ENCODE measurements at regions not wholly inside any gene's neighbourhood (a gene's known extent, or its start where the extent isn't known, plus 50 kb on each side); places are given as distances from the start of the nearest gene placed in this dataset.
A peak's percentile ranks its signal among the peaks of the same experiment; 100 is the strongest.
"Not testable (repeated sequence)": the region's sequence is repeated elsewhere in the genome, so short reads cannot be mapped to it uniquely, and the experiment has no call there.

DNA sequence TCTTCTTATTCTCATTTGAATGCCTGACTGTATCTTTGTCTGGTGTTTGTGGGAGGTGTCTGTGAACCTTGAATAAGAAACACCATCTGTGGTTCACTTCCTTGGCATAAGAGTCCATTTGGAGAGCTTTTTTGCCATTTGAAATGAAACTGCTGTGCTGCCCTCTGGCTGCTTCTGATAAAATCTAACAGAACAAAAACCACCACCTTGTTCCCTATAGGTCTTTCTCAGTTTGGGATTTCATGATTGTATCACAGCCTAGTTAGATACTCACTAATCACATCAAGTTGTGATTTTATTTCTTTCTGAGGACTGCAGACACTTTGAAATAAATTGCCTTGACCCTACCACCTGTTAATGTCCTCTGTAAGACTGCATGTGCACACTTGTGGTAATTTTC is 102.7 kb upstream of the FAM13C start:
- no peaks in the 10 kb centered on the region for H3K36me3 Mint-ChIP-seq (ENCODE audit: insufficient read depth in 2 of 2)
- no peak overlapping the region for H3K4me3 Mint-ChIP-seq
- no peak overlapping the region for H3K27ac Mint-ChIP-seq
- no peak for DNase-seq
- ATAC-seq (replicated peaks in 1 of 2) = no peak
- H3K9me3 Mint-ChIP-seq = peaks cover 3 to 4% of the 10 kb centered on the region in 2 donors
- no peaks in the 10 kb centered on the region for H3K27me3 Mint-ChIP-seq (ENCODE audit: low read depth)
- H3K4me1 Mint-ChIP-seq (ENCODE audit: low read depth) = no peaks in the 10 kb centered on the region

DNA sequence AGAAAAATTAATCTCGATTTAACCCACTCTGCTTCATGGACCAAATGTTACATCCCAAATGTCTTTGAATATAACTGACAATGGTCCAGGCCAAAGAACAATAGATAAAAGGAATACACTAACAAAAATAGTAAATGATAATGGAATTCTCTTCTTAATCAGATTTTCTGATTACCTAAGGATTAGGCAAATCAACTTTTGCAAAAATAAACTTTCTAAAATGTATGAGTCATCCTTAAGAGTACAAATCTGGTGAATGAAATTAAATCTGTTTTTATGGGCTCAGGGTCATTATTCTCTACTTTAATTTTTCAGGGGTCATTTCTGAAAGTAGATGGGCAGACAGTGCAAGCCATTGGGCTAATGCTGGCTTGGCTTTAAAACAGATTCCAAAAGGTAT is 102.1 kb upstream of the FAM13C start:
- ATAC-seq (replicated peaks in 1 of 2) (no peak), DNase-seq (no peak)
- Mint-ChIP-seq H3K27ac (no peak overlapping the region), H3K4me3 (no peak overlapping the region), H3K36me3 (ENCODE audit: insufficient read depth in 2 of 2) (no peaks in the 10 kb centered on the region), H3K9me3 (peaks cover 3 to 4% of the 10 kb centered on the region in 2 donors), H3K27me3 (ENCODE audit: low read depth) (no peaks in the 10 kb centered on the region), H3K4me1 (ENCODE audit: low read depth) (no peaks in the 10 kb centered on the region)

DNA sequence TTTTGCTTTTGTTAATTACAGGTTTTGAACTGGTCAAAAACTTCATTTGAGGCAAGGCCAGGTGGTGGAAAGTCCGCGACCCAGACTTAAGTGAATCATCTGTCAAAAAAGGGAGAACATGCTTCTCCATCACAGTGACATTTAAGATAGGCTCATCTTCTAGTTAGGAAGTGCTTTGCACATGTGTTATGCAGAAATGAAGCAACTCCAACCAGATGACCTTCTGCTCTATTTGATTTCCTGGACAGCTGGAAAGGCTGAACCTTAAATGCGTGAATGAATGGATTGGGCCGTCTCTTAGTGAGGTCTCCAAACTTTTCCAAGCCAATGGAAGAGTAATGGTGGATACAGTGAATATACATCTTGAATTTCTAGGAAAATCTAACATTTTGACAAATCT is 101.6 kb upstream of the FAM13C start:
- H3K36me3 Mint-ChIP-seq (ENCODE audit: insufficient read depth in 2 of 2) = no peaks in the 10 kb centered on the region
- no peaks in the 10 kb centered on the region for H3K4me1 Mint-ChIP-seq (ENCODE audit: low read depth)
- no peak overlapping the region for H3K27ac Mint-ChIP-seq
- no peaks in the 10 kb centered on the region for H3K27me3 Mint-ChIP-seq (ENCODE audit: low read depth)
- H3K4me3 Mint-ChIP-seq = no peak overlapping the region
- H3K9me3 Mint-ChIP-seq = peaks cover 3 to 4% of the 10 kb centered on the region in 2 donors
- DNase-seq = no peak
- ATAC-seq (replicated peaks in 1 of 2) = no peak

DNA sequence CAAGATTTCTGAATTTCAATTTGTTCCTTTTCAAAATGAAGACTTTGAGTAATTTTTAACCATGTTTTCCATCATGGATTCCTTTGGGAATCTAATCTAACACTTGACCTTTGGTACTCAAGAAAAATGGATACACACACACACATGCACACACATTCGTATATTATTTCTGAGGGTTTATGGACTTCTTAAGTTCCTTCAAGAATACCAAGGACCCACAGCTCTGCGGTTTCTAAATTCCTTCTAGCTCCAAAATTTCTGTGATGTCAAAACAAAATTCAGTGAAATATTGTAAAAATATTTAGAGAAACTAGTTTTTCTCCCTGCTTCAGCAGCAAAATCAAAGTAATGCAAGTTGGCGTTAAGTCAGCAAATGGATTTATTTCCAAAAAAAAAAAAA is 98.3 kb upstream of the FAM13C start:
- ATAC-seq (replicated peaks in 1 of 2) (no peak), DNase-seq (no peak)
- Mint-ChIP-seq H3K4me3 (no peak overlapping the region), H3K27me3 (ENCODE audit: low read depth) (no peaks in the 10 kb centered on the region), H3K4me1 (ENCODE audit: low read depth) (no peaks in the 10 kb centered on the region), H3K36me3 (ENCODE audit: insufficient read depth in 2 of 2) (no peaks in the 10 kb centered on the region), H3K27ac (no peak overlapping the region), H3K9me3 (peaks cover 0 to 2% of the 10 kb centered on the region in 2 donors)

DNA sequence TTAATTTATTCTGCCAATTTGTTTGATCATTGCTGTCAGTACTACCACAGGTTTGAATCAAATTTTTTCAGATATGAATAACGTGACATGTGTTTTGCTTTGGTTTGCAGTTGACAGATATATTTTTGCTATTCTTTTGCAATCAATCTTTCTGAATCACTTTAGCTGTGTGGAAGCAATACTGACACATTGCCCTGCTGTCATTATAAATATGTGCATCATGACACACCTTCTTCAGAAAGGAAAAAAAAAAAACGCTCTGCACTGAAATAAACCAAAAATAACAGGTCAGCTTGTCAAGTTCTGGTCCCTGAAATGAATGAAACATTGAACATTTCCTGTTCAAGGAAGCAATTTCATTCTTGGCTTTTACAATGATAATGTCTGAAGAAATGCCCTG is 93.8 kb upstream of the FAM13C start:
- Mint-ChIP-seq H3K36me3 (ENCODE audit: insufficient read depth in 2 of 2) (no peaks in the 10 kb centered on the region), H3K9me3 (no peaks in the 10 kb centered on the region), H3K27me3 (ENCODE audit: low read depth) (no peaks in the 10 kb centered on the region), H3K4me3 (no peak overlapping the region), H3K27ac (no peak overlapping the region), H3K4me1 (ENCODE audit: low read depth) (no peaks in the 10 kb centered on the region)
- ATAC-seq (replicated peaks in 1 of 2) = no peak
- DNase-seq = no peak

DNA sequence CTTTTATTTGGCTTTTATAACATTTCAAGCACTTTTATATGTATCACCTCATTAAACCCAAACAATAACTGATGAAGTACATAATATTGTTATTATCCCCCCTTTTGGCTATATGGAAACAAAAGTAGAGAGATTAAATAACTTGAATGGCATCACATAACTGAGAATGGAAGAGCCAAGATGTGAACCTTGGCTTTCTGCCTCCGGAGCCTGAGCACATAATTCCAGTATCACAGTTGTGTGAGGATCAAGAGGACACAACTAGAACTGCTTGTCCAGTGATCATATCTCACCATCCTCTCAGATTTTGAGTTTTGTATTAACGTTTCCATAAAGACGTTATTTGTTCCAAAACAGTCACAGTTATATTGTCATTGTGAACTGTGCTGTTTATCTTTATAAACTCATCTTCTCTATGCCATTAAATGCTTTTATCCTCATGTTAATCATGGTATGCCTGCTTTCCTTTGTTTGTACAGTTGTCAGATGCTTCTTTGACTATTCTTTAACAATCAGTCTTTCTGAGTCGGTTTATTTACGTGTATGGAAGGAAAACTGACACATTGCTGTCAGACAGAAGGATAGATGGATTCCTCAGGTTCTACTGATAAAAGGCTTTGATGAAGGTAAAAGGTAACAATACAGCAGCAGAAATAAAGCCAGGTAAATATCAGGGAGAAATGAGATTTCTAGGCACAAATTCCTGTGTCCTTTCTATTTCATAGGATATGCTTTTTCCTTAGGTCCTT is 92.0 kb upstream of the FAM13C start:
- DNase-seq (no peak), ATAC-seq (replicated peaks in 1 of 2) (no peak)
- H3K27me3 Mint-ChIP-seq (ENCODE audit: low read depth) = no peaks in the 10 kb centered on the region
- H3K9me3 Mint-ChIP-seq = peaks cover 0 to 2% of the 10 kb centered on the region in 2 donors
- no peak overlapping the region for H3K27ac Mint-ChIP-seq
- no peaks in the 10 kb centered on the region for H3K4me1 Mint-ChIP-seq (ENCODE audit: low read depth)
- H3K4me3 Mint-ChIP-seq = no peak overlapping the region
- H3K36me3 Mint-ChIP-seq (ENCODE audit: insufficient read depth in 2 of 2) = no peaks in the 10 kb centered on the region

DNA sequence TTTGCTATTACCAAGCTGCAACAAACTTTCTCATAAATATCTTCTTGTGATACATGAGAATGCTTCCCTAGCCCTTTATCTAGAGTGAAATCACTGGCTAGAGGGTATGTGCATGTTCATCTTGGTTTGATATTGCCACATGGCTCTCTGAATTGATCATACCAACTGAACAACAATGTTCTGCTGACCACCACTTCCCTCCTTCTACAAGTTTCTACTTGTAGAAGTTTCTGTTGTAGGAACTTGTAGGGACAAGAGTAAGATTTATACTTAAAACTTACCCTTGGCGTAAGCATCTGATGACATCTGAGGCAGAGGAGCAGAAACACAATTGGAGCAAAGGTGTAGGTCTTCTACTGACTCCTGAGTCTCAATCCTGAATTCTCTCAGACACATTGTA is 86.3 kb upstream of the FAM13C start:
- Mint-ChIP-seq H3K4me3 (no peak overlapping the region), H3K9me3 (peaks cover 0 to 2% of the 10 kb centered on the region in 2 donors), H3K36me3 (ENCODE audit: insufficient read depth in 2 of 2) (no peaks in the 10 kb centered on the region), H3K27ac (no peak overlapping the region), H3K27me3 (ENCODE audit: low read depth) (no peaks in the 10 kb centered on the region), H3K4me1 (ENCODE audit: low read depth) (no peaks in the 10 kb centered on the region)
- no peak for ATAC-seq (replicated peaks in 1 of 2)
- DNase-seq = no peak

DNA sequence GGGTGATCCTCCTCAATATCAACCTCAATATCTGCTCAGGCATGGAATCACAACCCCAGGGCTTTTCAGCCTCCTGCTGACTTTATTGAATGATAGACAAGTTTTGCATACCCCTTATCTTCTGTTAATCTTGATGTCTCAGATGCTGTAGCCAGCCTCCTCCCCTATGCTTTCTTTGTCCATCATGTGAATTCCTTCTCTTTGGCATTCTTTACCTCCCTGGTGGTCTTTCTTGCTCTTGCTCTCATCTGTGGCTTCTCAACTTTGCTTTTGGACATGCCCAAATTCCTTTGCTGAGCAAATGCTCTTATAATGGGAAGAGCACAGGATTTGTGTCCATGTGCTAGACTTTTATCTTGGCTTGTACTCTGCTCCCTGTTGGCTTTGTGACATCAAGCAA is 73.4 kb upstream of the FAM13C start:
- no peak for ATAC-seq (replicated peaks in 1 of 2)
- H3K36me3 Mint-ChIP-seq (ENCODE audit: insufficient read depth in 2 of 2) = no peaks in the 10 kb centered on the region
- H3K4me1 Mint-ChIP-seq (ENCODE audit: low read depth) = no peaks in the 10 kb centered on the region
- no peak overlapping the region for H3K27ac Mint-ChIP-seq
- DNase-seq = no peak
- no peak overlapping the region for H3K4me3 Mint-ChIP-seq
- peaks cover 2 to 11% of the 10 kb centered on the region in 2 donors for H3K9me3 Mint-ChIP-seq
- H3K27me3 Mint-ChIP-seq (ENCODE audit: low read depth) = no peaks in the 10 kb centered on the region

DNA sequence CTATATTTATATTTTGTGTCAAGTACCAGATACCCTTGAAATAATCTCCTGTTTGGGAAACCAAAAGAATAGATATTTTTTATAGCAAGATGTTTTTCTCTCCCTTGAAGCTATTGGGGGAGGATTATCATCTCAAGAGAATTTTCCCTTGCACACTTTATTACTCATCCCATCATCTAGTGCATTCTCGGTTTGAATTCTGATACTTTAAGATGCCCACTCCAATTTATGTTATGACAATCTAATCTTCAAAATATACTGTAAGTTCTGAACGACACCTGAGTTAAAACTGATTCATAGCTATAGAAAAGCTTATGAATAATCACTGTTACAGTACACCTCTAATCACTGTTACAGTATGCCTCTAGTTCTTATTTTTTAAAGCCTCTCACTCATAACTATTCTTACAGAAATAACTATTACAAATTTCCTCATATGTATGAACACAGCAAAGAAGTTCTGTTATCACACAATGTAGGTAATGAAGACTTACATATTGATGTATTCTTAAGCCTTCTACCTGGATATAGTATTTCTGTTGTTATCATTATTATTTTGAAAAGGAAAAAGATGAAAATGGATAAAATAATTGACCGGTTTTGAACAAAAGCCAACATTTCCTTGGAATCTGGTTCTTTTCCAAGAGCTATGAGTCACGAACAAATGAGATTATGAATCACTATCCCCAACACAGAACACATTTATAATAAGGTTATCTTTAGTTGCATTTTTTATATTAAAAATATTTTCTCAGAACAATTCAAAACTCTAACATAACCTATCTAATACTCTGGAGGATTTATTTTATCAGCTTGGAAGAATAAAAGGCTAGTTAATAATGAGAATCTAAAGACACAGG is 72.3 kb upstream of the FAM13C start:
- Mint-ChIP-seq H3K27me3 (ENCODE audit: low read depth) (no peaks in the 10 kb centered on the region), H3K9me3 (peaks cover 1 to 9% of the 10 kb centered on the region in 2 donors), H3K36me3 (ENCODE audit: insufficient read depth in 2 of 2) (no peaks in the 10 kb centered on the region), H3K27ac (no peak overlapping the region), H3K4me1 (ENCODE audit: low read depth) (no peaks in the 10 kb centered on the region), H3K4me3 (no peak overlapping the region)
- ATAC-seq (replicated peaks in 1 of 2) (peak in 1 of 2 donors; percentile 23), DNase-seq (no peak)

DNA sequence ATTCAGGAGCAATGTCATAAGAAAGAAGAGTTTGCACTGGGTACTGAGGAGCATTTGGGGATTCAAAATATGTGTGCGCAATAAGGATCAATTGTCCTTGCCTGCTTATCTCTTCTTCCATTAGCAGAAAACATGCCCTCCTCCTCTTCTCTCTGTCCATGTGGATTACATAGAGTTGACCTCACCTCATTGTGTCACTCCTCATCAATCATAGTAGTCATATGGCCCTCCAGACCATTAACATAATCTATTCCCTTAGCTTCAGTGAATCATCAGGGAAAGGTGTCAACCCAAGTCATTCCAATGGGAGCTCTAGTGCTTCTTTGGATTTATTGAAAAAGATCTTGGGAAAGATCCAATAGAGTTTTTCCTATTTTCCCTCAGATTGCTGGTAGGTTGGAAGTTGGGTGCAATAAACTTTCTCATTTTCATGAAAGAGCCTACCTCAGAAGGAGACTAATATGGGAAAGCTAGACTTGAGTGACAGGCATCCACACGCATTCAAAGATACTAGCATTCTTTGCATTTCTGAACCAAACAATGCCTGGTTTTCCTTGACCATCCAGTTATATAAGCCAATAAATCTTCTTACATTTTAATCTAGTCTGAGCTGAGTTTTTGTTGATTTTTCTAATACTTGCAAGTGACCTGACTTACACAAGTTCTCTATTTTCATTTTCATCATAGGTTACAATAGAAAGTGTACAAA is 71.5 kb upstream of the FAM13C start:
- Mint-ChIP-seq H3K27me3 (ENCODE audit: low read depth) (no peaks in the 10 kb centered on the region), H3K27ac (no peak overlapping the region), H3K9me3 (peaks cover 0 to 8% of the 10 kb centered on the region in 2 donors), H3K4me3 (no peak overlapping the region), H3K4me1 (ENCODE audit: low read depth) (no peaks in the 10 kb centered on the region), H3K36me3 (ENCODE audit: insufficient read depth in 2 of 2) (no peaks in the 10 kb centered on the region)
- ATAC-seq (replicated peaks in 1 of 2) (no peak), DNase-seq (no peak)

DNA sequence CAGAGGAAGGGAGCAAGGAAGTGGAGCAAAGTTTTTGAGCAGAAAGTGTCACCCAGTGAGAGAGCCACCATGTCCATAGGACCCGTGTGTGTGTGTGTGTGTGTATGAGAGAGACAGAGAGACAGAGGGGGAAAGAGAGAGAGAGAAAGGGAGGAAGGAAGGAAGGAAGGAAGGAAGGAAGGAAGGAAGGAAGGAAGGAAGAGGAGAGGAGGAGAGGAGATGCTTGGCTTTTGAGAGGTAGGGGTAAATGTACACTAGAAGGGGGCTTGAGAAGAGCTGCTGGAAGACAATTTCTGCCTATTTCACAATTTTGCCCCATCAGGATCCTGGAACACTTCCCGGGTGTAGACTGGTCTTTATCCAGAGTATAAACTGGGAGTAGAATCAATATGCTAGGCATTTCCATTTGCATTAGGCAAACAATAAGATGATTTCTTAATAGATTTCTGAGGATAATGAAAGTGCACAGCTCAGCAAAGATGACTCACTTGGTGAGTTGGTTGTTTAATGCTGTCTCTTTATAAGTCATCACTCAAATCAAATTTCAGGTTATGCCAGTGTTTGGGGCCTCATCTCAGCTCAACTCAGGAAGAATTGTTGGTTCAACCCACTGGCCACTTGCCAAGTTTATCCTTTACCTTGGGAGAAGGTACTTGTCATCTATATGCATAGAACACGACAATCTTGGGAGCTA is 70.0 kb upstream of the FAM13C start:
- H3K4me1 Mint-ChIP-seq (ENCODE audit: low read depth) = no peaks in the 10 kb centered on the region
- H3K36me3 Mint-ChIP-seq (ENCODE audit: insufficient read depth in 2 of 2) = peaks cover 0 to 3% of the 10 kb centered on the region in 2 donors
- H3K27ac Mint-ChIP-seq = no peak overlapping the region
- no peaks in the 10 kb centered on the region for H3K27me3 Mint-ChIP-seq (ENCODE audit: low read depth)
- DNase-seq (no peak), ATAC-seq (replicated peaks in 1 of 2) (no peak)
- peaks cover 0 to 11% of the 10 kb centered on the region in 2 donors for H3K9me3 Mint-ChIP-seq
- no peak overlapping the region for H3K4me3 Mint-ChIP-seq

DNA sequence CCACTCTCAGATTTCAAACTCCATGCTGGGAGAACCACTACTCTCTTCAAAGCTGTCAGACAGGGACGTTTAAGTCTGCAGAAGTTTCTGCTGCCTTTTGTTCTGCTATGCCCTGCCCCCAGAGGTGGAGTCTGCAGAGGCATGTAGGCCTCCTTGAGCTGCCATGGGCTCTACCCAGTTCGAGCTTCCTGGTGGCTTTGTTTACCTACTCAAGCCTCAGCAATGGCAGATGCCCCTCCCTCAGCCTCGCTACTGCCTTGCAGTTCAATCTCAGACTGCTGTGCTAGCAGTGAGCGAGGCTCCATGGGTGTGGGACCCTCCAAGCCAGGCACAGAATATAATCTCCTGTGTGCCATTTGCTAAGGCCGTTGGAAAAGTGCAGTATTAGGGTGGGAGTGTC is 51.4 kb upstream of the FAM13C start:
- not testable (repeated sequence) for H3K9me3 Mint-ChIP-seq; H3K4me3 Mint-ChIP-seq; H3K27ac Mint-ChIP-seq; H3K36me3 Mint-ChIP-seq (ENCODE audit: insufficient read depth in 2 of 2); H3K27me3 Mint-ChIP-seq (ENCODE audit: low read depth); H3K4me1 Mint-ChIP-seq (ENCODE audit: low read depth); DNase-seq; ATAC-seq (replicated peaks in 1 of 2)

Data from activated T-cell treated with anti-CD3 and anti-CD28 coated beads, Interleukin-2, amount 50 U/mL, for 72 hours (primary cell).